Esophagus muscularis mucosa (tissue), 4 donors: ENCODE measurements at regions not wholly inside any gene's neighbourhood (a gene's known extent, or its start where the extent isn't known, plus 50 kb on each side); places are given as distances from the start of the nearest gene placed in this dataset.

ENCODE experiments used
- CTCF ChIP-seq, 3 experiments: fragments of 200-600 bp in 2 of 3; fragments of 450-650 bp in 1 of 3; sonication (generic) in 2 of 3; IDR thresholded peaks; one replicate each; pipeline ENCODE4 v1.5.1; 2017 to 2019; ENCODE audit warnings: antibody characterized with exemption in 3 of 3, mild to moderate bottlenecking in 2 of 3, moderate library complexity in 1 of 3
- EP300 ChIP-seq: sonication (generic); formaldehyde crosslinking; IDR thresholded peaks from one replicate; pipeline ENCODE4 v1.6.1; 2017; ENCODE audit warnings: antibody characterized with exemption
- POLR2A ChIP-seq: fragments of 450-650 bp; IDR thresholded peaks from one replicate; pipeline ENCODE4 v1.6.1; 2017; ENCODE audit warnings: antibody characterized with exemption, moderate library complexity, mild to moderate bottlenecking, low read depth
- POLR2AphosphoS5 ChIP-seq, 2 donors: sonication (generic); formaldehyde crosslinking; IDR thresholded peaks; one replicate each; pipeline ENCODE4 v1.6.1; 2017; ENCODE audit warnings: antibody characterized with exemption in 2 of 2

GRCh38 chr20:23187751-23188150 is 101.6 kb upstream of the CD93 start:
- TF ChIP-seq POLR2AphosphoS5 (IDR thresholded peaks at IDR 0.05) = peak in 1 of 2 donors; percentile 34
- TF ChIP-seq CTCF (IDR thresholded peaks at IDR 0.05) = no peak
- TF ChIP-seq POLR2A = no peak
- no peak for TF ChIP-seq EP300
